ENCODE measurements at regions not wholly inside any gene's neighbourhood (a gene's known extent, or its start where the extent isn't known, plus 50 kb on each side); places are given as distances from the start of the nearest gene placed in this dataset.

DNA sequence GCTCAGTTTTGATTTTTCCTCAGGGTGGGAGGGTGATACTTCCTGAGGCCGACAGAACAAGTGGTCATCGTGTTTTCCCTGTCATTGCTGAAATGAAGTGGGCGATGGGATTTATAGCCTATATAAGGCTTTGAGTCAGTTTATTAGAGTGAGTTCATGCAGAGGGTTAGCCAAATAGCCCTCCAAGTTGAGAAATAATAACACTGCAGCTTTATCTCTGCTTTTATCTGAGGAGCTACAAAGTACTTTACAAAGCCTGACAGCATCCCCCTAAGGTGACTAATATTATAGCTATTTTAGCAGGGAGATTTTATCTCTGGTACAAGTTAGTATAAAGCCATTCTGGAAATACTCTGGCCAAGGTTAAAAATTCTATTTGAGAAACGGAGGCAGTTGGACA, 389.6 kb downstream of the MFSD1 start:
- no peak for DNase-seq
- H3K9me3 ChIP-seq: no peaks in the 10 kb centered on the region
- H3K4me1 ChIP-seq: no peaks in the 10 kb centered on the region
- 69 to 74% methylated on average over 4 of the region's 4 CpGs for WGBS, 2 donors
- no peak overlapping the region for H3K27ac ChIP-seq
- no peak for TF ChIP-seq EP300 (IDR thresholded peaks at IDR 0.05)
- TF ChIP-seq POLR2AphosphoS5 (IDR thresholded peaks at IDR 0.05): no peak
- TF ChIP-seq, protein P1, sequence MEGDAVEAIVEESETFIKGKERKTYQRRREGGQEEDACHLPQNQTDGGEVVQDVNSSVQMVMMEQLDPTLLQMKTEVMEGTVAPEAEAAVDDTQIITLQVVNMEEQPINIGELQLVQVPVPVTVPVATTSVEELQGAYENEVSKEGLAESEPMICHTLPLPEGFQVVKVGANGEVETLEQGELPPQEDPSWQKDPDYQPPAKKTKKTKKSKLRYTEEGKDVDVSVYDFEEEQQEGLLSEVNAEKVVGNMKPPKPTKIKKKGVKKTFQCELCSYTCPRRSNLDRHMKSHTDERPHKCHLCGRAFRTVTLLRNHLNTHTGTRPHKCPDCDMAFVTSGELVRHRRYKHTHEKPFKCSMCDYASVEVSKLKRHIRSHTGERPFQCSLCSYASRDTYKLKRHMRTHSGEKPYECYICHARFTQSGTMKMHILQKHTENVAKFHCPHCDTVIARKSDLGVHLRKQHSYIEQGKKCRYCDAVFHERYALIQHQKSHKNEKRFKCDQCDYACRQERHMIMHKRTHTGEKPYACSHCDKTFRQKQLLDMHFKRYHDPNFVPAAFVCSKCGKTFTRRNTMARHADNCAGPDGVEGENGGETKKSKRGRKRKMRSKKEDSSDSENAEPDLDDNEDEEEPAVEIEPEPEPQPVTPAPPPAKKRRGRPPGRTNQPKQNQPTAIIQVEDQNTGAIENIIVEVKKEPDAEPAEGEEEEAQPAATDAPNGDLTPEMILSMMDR (IDR thresholded peaks at IDR 0.05): no peak
- no peak for TF ChIP-seq POLR2A (IDR thresholded peaks at IDR 0.05)
- H3K4me3 ChIP-seq: no peak overlapping the region
- H3K27me3 ChIP-seq: no peaks in the 10 kb centered on the region
- intact Hi-C loops (cut with DNase I): no loop called here
- no peaks in the 10 kb centered on the region for H3K36me3 ChIP-seq

DNA sequence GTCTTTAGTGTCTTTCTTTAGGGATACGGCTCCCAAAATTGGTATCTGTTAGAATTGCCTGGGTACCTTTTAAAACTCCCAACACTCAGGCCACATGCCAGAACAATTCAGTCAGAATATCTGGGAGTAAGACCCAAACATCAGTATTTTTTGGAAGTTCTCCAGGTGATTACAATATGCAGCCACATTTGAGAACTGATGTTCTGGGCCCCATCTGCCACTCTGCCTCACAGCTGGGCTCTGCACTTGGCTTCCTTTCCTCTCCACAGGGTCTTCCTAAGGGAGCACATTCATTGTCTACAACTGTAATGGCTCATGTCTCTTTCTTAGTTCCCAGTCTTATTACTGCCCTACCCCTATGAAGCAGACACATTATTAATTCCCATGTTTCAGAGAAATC, 394.5 kb downstream of the MFSD1 start:
- no peak overlapping the region for H3K27ac ChIP-seq
- H3K4me3 ChIP-seq: no peak overlapping the region
- no peaks in the 10 kb centered on the region for H3K27me3 ChIP-seq
- 92 to 94% methylated on average over 1 of the region's 1 CpG for WGBS, 2 donors
- intact Hi-C loops (cut with DNase I): no loop called here
- H3K4me1 ChIP-seq: no peaks in the 10 kb centered on the region
- peaks cover 0 to 5% (median 0%) of the 10 kb centered on the region in 4 donors for H3K9me3 ChIP-seq
- DNase-seq: no peak
- TF ChIP-seq EP300 (IDR thresholded peaks at IDR 0.05) (no peak), POLR2A (IDR thresholded peaks at IDR 0.05) (no peak), POLR2AphosphoS5 (IDR thresholded peaks at IDR 0.05) (no peak)
- TF ChIP-seq, protein P1 (IDR thresholded peaks at IDR 0.05): no peak
- H3K36me3 ChIP-seq: no peaks in the 10 kb centered on the region

- TF ChIP-seq POLR2A (IDR thresholded peaks at IDR 0.05) (no peak), POLR2AphosphoS5 (IDR thresholded peaks at IDR 0.05) (no peak), EP300 (IDR thresholded peaks at IDR 0.05) (no peak)
- TF ChIP-seq, protein P1 (IDR thresholded peaks at IDR 0.05): no peak
- intact Hi-C loops (cut with DNase I): no loop called here
These were observed 398.3 kb downstream of the MFSD1 start for GRCh38 chr3:159200176-159200575.

GRCh38 chr3:159208050-159208449, 406.2 kb downstream of the MFSD1 start:
- intact Hi-C loops (cut with DNase I): no loop called here
- TF ChIP-seq, protein P1 (IDR thresholded peaks at IDR 0.05): no peak
- TF ChIP-seq POLR2AphosphoS5 (IDR thresholded peaks at IDR 0.05): no peak
- TF ChIP-seq POLR2A (IDR thresholded peaks at IDR 0.05): no peak
- TF ChIP-seq EP300 (IDR thresholded peaks at IDR 0.05): no peak
- Histone ChIP-seq H3K27me3 (no peaks in the 10 kb centered on the region), H3K4me3 (no peak overlapping the region), H3K36me3 (no peaks in the 10 kb centered on the region), H3K27ac (no peak overlapping the region), H3K9me3 (no peaks in the 10 kb centered on the region), H3K4me1 (no peaks in the 10 kb centered on the region)
- DNase-seq: no peak
- 84 to 85% methylated on average over 2 of the region's 2 CpGs for WGBS, 2 donors

More at GRCh38 chr3:159200176-159200575, 398.3 kb downstream of the MFSD1 start:
- H3K9me3 ChIP-seq: peaks cover 0 to 5% (median 0%) of the 10 kb centered on the region in 4 donors
- no peaks in the 10 kb centered on the region for H3K4me1 ChIP-seq
- no peak for DNase-seq
- 67 to 78% methylated on average over 3 of the region's 3 CpGs for WGBS, 2 donors
- no peaks in the 10 kb centered on the region for H3K36me3 ChIP-seq
- H3K27me3 ChIP-seq: no peaks in the 10 kb centered on the region
- no peak overlapping the region for H3K27ac ChIP-seq
- H3K4me3 ChIP-seq: no peak overlapping the region

DNA sequence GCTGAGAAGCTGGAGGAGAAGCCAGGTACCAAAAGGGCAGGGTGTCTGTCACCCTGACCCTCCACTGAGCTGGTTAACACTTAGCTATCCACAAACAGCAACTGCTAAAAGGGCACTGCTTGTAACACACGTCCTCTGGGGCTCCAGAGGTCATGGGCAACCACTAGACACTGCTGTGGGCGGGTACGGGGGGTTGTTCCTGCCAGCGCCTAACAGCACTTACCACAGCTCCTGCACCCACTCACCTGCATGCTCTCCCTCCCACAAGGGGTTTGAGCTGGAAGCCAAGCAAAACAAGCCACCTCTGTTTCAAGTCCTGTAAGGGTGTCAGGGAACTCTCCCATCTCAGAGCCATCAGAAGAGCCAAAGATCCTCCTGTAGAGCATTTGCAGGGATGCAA, 407.6 kb downstream of the MFSD1 start:
- no peak for DNase-seq
- Histone ChIP-seq H3K27me3 (no peaks in the 10 kb centered on the region), H3K4me1 (no peaks in the 10 kb centered on the region), H3K9me3 (no peaks in the 10 kb centered on the region), H3K27ac (no peak overlapping the region), H3K36me3 (no peaks in the 10 kb centered on the region), H3K4me3 (no peak overlapping the region)
- TF ChIP-seq, protein P1 (IDR thresholded peaks at IDR 0.05): no peak
- TF ChIP-seq EP300 (IDR thresholded peaks at IDR 0.05) (no peak), POLR2A (IDR thresholded peaks at IDR 0.05) (no peak), POLR2AphosphoS5 (IDR thresholded peaks at IDR 0.05) (no peak)
- WGBS, 2 donors: 74 to 77% methylated on average over 4 of the region's 4 CpGs
- intact Hi-C loops (cut with DNase I): no loop called here
